HepG2 (cell line): ENCODE measurements at regions not wholly inside any gene's neighbourhood (a gene's known extent, or its start where the extent isn't known, plus 50 kb on each side); places are given as distances from the start of the nearest gene placed in this dataset.

Experiments
- ATAC-seq: fragments of 200-7000 bp; cut with Tn5 transposase; 3 replicates; pipeline ENCODE4 v1.9.1; 2020; ENCODE audit warnings: mild to moderate bottlenecking, moderate library complexity
- BruUV-seq: library from RNA; stranded (reverse); fragments of 400-500 nt; replicated peaks from 2 replicates; lab custom pipeline; 2021; lab: Mats Ljungman, UMichigan
- CTCF ChIA-PET: fragments of 300-600 bp; formaldehyde crosslinking; extraction: SDS; loops from one replicate; lab custom pipeline; 2021; ENCODE audit warnings: low total read pairs, inconsistent platforms, low intra/inter-chr PET ratio; lab: Yijun Ruan, JAX
- POLR2A ChIA-PET: fragments of 350-600 bp; sonication (Branson Sonifier 250); formaldehyde crosslinking; loops from one replicate; lab custom pipeline; 2020; ENCODE audit warnings: antibody characterized with exemption, inconsistent platforms; lab: Yijun Ruan, JAX
- DNase-seq: peaks from one replicate; pipeline ENCODE4 v3.0.0-alpha.2; 2015; ENCODE audit warnings: low spot score
- FAIRE-seq: peaks from 3 replicates; lab custom pipeline; 2011; peaks lifted over from hg19 to GRCh38; lab: Jason Lieb, UNC
- H2AFZ ChIP-seq: one replicate; pipeline ENCODE4 v1.6.1; 2011; ENCODE audit warnings: low read length, inconsistent platforms
- H3K27ac ChIP-seq: fragments of 300-600 bp; 3 replicates; pipeline ENCODE4 v1.8.0; 2011; ENCODE audit warnings: mixed run types, mild to moderate bottlenecking, mixed read lengths, low read length, inconsistent platforms; ENCODE audit not compliant: insufficient read depth; ENCODE audit errors: extremely low read length
- H3K27me3 ChIP-seq, 2 experiments: fragments of 200-600 bp in 1 of 2; 2 replicates in 1 of 2; 3 replicates in 1 of 2; pipeline versions ENCODE4 v1.6.0 to v1.8.0; 2011; ENCODE audit warnings: low read length in 2 of 2, mild to moderate bottlenecking in 2 of 2, moderate library complexity in 2 of 2, inconsistent platforms in 1 of 2; ENCODE audit not compliant: insufficient read depth in 2 of 2, control insufficient read depth in 1 of 2
- H3K36me3 ChIP-seq, 2 experiments: fragments of 200-600 bp in 1 of 2; replicated peaks in 1 of 2; 2 replicates in 1 of 2; 3 replicates in 1 of 2; pipeline versions ENCODE4 v1.5.1 to v1.8.0; 2011; ENCODE audit warnings: low read length in 2 of 2, inconsistent platforms in 1 of 2; ENCODE audit not compliant: insufficient read depth in 2 of 2, control insufficient read depth in 1 of 2
- H3K4me1 ChIP-seq: 2 replicates; pipeline ENCODE4 v1.5.1; 2012; ENCODE audit warnings: low read length, inconsistent platforms; ENCODE audit not compliant: insufficient read depth
- H3K4me2 ChIP-seq: 2 replicates; pipeline ENCODE4 v1.6.0; 2011; ENCODE audit warnings: low read depth, low read length, inconsistent platforms
- H3K4me3 ChIP-seq, 3 experiments: fragments of 200-600 bp in 1 of 3; sonication (generic), shearing (Covaris generic) in 1 of 3; replicated peaks in 1 of 3; 2 replicates each; pipeline ENCODE4 v1.5.1; 2011 to 2016; ENCODE audit warnings: low read length in 3 of 3, inconsistent platforms in 2 of 3, low read depth in 2 of 3, mild to moderate bottlenecking in 2 of 3, control low read depth in 1 of 3, mixed read lengths in 1 of 3; ENCODE audit not compliant: insufficient read depth in 1 of 3
- H3K79me2 ChIP-seq: one replicate; pipeline ENCODE4 v1.6.1; 2011; ENCODE audit warnings: low read length, inconsistent platforms; ENCODE audit not compliant: insufficient read depth
- H3K9ac ChIP-seq: 2 replicates; pipeline ENCODE4 v1.6.0; 2011; ENCODE audit warnings: mild to moderate bottlenecking, low read depth, low read length, inconsistent platforms; ENCODE audit not compliant: insufficient read depth
- H3K9me3 ChIP-seq: 2 replicates; pipeline ENCODE4 v1.5.1; 2012; ENCODE audit warnings: mild to moderate bottlenecking, low read length
- H4K20me1 ChIP-seq: 2 replicates; pipeline ENCODE4 v1.6.0; 2011; ENCODE audit warnings: inconsistent platforms, mild to moderate bottlenecking, low read length, moderate library complexity; ENCODE audit not compliant: insufficient read depth
- ATRX ChIP-seq: sonication (generic); formaldehyde crosslinking; IDR thresholded peaks from 2 replicates; pipeline ENCODE4 v1.4.0; 2020; ENCODE audit warnings: missing genetic modification reagents, borderline replicate concordance
- CBX2 ChIP-seq, 2 experiments: fragments of 200-600 bp in 1 of 2; sonication (generic); formaldehyde crosslinking in 1 of 2; IDR thresholded peaks; 2 replicates each; pipeline versions ENCODE4 v1.7.0 to v1.8.1; 2018 to 2022; ENCODE audit warnings: low read depth in 2 of 2, low read length in 1 of 2, mild to moderate bottlenecking in 1 of 2, missing genetic modification reagents in 1 of 2
- FOSL1 ChIP-seq: sonication (generic); formaldehyde crosslinking; IDR thresholded peaks from 2 replicates; pipeline ENCODE4 v1.9.0; 2021; ENCODE audit warnings: missing genetic modification reagents, borderline replicate concordance
- FOXK1 ChIP-seq: sonication (generic); formaldehyde crosslinking; IDR thresholded peaks from 2 replicates; pipeline ENCODE4 v1.4.0; 2020; ENCODE audit warnings: low read depth, missing genetic modification reagents, borderline replicate concordance
- GATAD1 ChIP-seq: IDR thresholded peaks from 2 replicates; pipeline ENCODE4 v1.6.1; 2016; ENCODE audit warnings: missing genetic modification reagents, missing compliant biosample characterization
- KAT2B ChIP-seq: fragments of 150-350 bp; IDR thresholded peaks from 2 replicates; pipeline ENCODE4 v1.6.1; 2014; ENCODE audit warnings: low read depth, low read length, borderline replicate concordance
- KDM6A ChIP-seq: IDR thresholded peaks from 2 replicates; pipeline ENCODE4 v1.6.1; 2016; ENCODE audit warnings: low read depth
- RAD21 ChIP-seq: fragments of 450-650 bp; formaldehyde crosslinking; IDR thresholded peaks from 2 replicates; pipeline ENCODE4 v1.5.0; 2020; ENCODE audit warnings: mild to moderate bottlenecking
- REPIN1 ChIP-seq: sonication (generic); formaldehyde crosslinking; IDR thresholded peaks from 2 replicates; pipeline ENCODE4 v1.8.0; 2022; ENCODE audit warnings: missing genetic modification reagents, low read depth, mild to moderate bottlenecking, borderline replicate concordance
- RFX3 ChIP-seq: IDR thresholded peaks from 2 replicates; pipeline ENCODE4 v1.6.1; 2016; ENCODE audit warnings: missing biosample characterization, missing genetic modification reagents
- TARDBP ChIP-seq: sonication (generic); formaldehyde crosslinking; IDR thresholded peaks from 2 replicates; pipeline ENCODE4 v1.8.0; 2022; ENCODE audit warnings: mild to moderate bottlenecking, missing genetic modification reagents
- ZFP36L1 ChIP-seq: sonication (generic); formaldehyde crosslinking; IDR thresholded peaks from 2 replicates; pipeline ENCODE4 v1.8.0; 2022; ENCODE audit warnings: mild to moderate bottlenecking, missing genetic modification reagents, moderate library complexity
- ZMAT3 ChIP-seq: sonication (generic); formaldehyde crosslinking; conservative IDR thresholded peaks from 2 replicates; pipeline ENCODE4 v1.7.0; 2021; ENCODE audit warnings: missing genetic modification reagents
- ZNF274 ChIP-seq: sonication (generic); formaldehyde crosslinking; IDR thresholded peaks from 2 replicates; pipeline ENCODE4 v1.5.1; 2020; ENCODE audit warnings: mild to moderate bottlenecking, missing genetic modification reagents
- ZNF34 ChIP-seq: sonication (generic); formaldehyde crosslinking; IDR thresholded peaks from 2 replicates; pipeline ENCODE4 v1.4.0; 2020; ENCODE audit warnings: mild to moderate bottlenecking, missing genetic modification reagents, borderline replicate concordance
- ZNF605 ChIP-seq: sonication (generic); formaldehyde crosslinking; IDR thresholded peaks from 2 replicates; pipeline ENCODE4 v1.8.0; 2022; ENCODE audit warnings: mild to moderate bottlenecking, missing genetic modification reagents
- ZNF614 ChIP-seq: IDR thresholded peaks from 2 replicates; pipeline ENCODE4 v1.6.1; 2018; ENCODE audit warnings: missing biosample characterization, missing genetic modification reagents, inconsistent platforms, borderline replicate concordance
- ZNF761 ChIP-seq: sonication (generic); formaldehyde crosslinking; conservative IDR thresholded peaks from 2 replicates; pipeline ENCODE4 v1.4.0; 2020; ENCODE audit warnings: mild to moderate bottlenecking, missing genetic modification reagents
- WGBS: methylation state at CpG from one replicate; pipeline ENCODE4 v1.1.6; 2017; ENCODE audit warnings: low lambda C conversion rate; 5-methylcytosine and 5-hydroxymethylcytosine counted together
- in situ Hi-C: cut with HindIII; loops from 2 replicates; pipeline ENCODE4 v1.10.0; 2017; ENCODE audit warnings: low pct_unique_long_range_greater_than_20kb; ENCODE audit not compliant: extremely low pct_ligation_motif_present
- intact Hi-C: fragments of 100-400 bp; cut with micrococcal nuclease; formaldehyde crosslinking; loops from one replicate; pipeline ENCODE4 v1.10.0; 2022; ENCODE audit not compliant: unreplicated experiment
- TF ChIP-seq, protein P1 (sequence below): sonication (generic); formaldehyde crosslinking; IDR thresholded peaks from 2 replicates; pipeline ENCODE4 v1.8.1; 2023; ENCODE audit warnings: missing genetic modification reagents, mild to moderate bottlenecking, borderline replicate concordance
- TF ChIP-seq, protein P2 (sequence below): sonication (generic); formaldehyde crosslinking; IDR thresholded peaks from 2 replicates; pipeline ENCODE4 v1.4.0; 2020; ENCODE audit warnings: mild to moderate bottlenecking, missing genetic modification reagents

DNA sequence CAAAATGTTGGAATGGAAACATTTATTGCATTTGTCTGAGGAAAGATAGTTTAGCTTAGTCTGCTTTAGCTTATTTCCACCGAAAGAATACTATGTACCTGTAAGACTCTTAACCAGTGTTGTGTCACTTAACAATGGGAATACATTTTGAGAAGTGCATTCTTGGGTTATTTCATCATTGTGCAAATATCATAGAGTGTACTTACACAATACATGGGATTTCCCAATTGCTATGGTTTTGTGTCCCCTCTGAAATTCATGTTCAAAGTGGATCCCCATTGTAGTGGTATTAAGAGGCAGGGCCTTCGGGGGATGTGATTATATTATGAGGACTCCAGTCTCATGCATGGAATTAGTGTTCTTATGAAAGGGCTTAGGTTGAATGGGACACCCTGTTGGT lies 249.4 kb upstream of the UBE2E3 start (continued):
- TF ChIP-seq RAD21 (no peak), ZNF614 (CRISPR knock-in tag) (no peak), KDM6A (CRISPR knock-in tag) (no peak), TARDBP (CRISPR knock-in tag) (no peak), ZMAT3 (CRISPR knock-in tag) (no peak), ZFP36L1 (CRISPR knock-in tag) (no peak), FOSL1 (no peak)
- TF ChIP-seq, protein P1, sequence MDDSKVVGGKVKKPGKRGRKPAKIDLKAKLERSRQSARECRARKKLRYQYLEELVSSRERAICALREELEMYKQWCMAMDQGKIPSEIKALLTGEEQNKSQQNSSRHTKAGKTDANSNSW (CRISPR knock-in tag) = no peak

DNA sequence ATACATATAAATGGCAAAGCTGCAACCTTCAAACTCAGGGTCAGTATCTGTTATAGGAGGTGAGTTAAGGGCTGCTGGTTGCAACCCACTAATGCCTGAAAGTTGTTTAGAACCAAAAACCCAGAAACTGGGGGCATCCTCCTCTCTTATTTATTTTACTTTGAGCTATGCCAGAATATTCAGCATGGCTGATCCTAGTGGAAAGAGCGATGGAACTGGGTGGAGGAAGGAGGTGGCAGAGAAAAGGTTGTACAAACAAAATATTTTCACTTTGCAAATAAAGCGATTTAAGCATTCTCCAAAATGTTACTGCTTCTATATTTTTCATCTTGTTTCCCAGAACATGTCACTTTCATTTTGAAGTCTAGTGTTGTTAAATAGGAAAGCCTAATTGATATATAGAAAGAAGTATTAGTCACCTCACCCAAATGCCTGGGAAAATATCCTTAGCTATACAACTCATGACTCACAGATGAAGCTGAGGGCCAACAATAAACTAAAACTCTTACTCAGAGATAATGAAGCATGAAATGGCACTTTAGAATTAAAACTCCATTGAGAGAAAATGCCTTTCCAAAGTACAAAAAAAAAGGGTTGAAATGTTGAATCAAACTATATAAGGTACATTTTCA lies 251.4 kb upstream of the UBE2E3 start:
- TF ChIP-seq ZNF761 (CRISPR knock-in tag) = no peak
- TF ChIP-seq ZNF274 (CRISPR knock-in tag) = no peak
- no peak for TF ChIP-seq RFX3 (CRISPR knock-in tag)
- TF ChIP-seq KAT2B = no peak
- TF ChIP-seq ZNF34 (CRISPR knock-in tag) = no peak
- TF ChIP-seq FOXK1 = no peak
- TF ChIP-seq, protein P2, sequence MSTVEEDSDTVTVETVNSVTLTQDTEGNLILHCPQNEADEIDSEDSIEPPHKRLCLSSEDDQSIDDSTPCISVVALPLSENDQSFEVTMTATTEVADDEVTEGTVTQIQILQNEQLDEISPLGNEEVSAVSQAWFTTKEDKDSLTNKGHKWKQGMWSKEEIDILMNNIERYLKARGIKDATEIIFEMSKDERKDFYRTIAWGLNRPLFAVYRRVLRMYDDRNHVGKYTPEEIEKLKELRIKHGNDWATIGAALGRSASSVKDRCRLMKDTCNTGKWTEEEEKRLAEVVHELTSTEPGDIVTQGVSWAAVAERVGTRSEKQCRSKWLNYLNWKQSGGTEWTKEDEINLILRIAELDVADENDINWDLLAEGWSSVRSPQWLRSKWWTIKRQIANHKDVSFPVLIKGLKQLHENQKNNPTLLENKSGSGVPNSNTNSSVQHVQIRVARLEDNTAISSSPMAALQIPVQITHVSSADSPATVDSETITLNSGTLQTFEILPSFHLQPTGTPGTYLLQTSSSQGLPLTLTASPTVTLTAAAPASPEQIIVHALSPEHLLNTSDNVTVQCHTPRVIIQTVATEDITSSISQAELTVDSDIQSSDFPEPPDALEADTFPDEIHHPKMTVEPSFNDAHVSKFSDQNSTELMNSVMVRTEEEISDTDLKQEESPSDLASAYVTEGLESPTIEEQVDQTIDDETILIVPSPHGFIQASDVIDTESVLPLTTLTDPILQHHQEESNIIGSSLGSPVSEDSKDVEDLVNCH (CRISPR knock-in tag) = no peak
- TF ChIP-seq ZNF605 (CRISPR knock-in tag) = no peak
- TF ChIP-seq REPIN1 (CRISPR knock-in tag) = no peak
- no peak for TF ChIP-seq GATAD1 (CRISPR knock-in tag)
- no peak for TF ChIP-seq ATRX (CRISPR knock-in tag)
- TF ChIP-seq CBX2 (IDR thresholded peaks at IDR 0.05; ENCODE audit: low read depth, low read length) = no peak
- TF ChIP-seq CBX2 (CRISPR knock-in tag; IDR thresholded peaks at IDR 0.05; ENCODE audit: low read depth) = no peak
- H3K27ac ChIP-seq = no peak overlapping the region
- FAIRE-seq (no peak), ATAC-seq (no peak), DNase-seq (no peak)
- no peaks in the 10 kb centered on the region for H4K20me1 ChIP-seq
- no TSS peak for BruUV-seq
- H3K9me3 ChIP-seq = no peaks in the 10 kb centered on the region
- CTCF ChIA-PET = no interaction called here
- no peaks in the 10 kb centered on the region; a peak in 1 of 5 replicates for H3K27me3 ChIP-seq
- H3K4me1 ChIP-seq = no peaks in the 10 kb centered on the region
- no peaks in the 10 kb centered on the region for H3K36me3 ChIP-seq
- POLR2A ChIA-PET = no interaction called here
- no peaks in the 10 kb centered on the region for H3K79me2 ChIP-seq
- intact Hi-C loops (no loop called here), in situ Hi-C loops (no loop called here)
- no peak overlapping the region for H3K9ac ChIP-seq
- H3K4me3 ChIP-seq = no peak overlapping the region
- WGBS = 20% methylated on average over 2 of the region's 2 CpGs
- H3K4me2 ChIP-seq = no peak overlapping the region
- H2AFZ ChIP-seq = no peak overlapping the region
